Activated CD8-positive, alpha-beta T cell treated with anti-CD3 and anti-CD28 coated beads for 36 hours (primary cell): ENCODE measurements at regions not wholly inside any gene's neighbourhood (a gene's known extent, or its start where the extent isn't known, plus 50 kb on each side); places are given as distances from the start of the nearest gene placed in this dataset.

Source experiments
- ATAC-seq: fragments of 200-7000 bp; cut with Tn5 transposase; one replicate; pipeline ENCODE4 v1.10.0; 2021; ENCODE audit warnings: mild to moderate bottlenecking, moderate library complexity
- CTCF ChIA-PET: fragments of 350-600 bp; sonication (Branson Sonifier 250); formaldehyde crosslinking; loops from one replicate; lab custom pipeline; 2021; ENCODE audit warnings: antibody characterized with exemption; lab: Charles Lee
- POLR2A ChIA-PET: fragments of 350-600 bp; sonication (Branson Sonifier 250); formaldehyde crosslinking; loops from one replicate; lab custom pipeline; 2021; ENCODE audit warnings: antibody characterized with exemption; lab: Charles Lee
- DNase-seq: peaks from one replicate; pipeline ENCODE4 v3.0.0-alpha.2; 2020
- H3K27ac Mint-ChIP-seq: one replicate; pipeline ENCODE4 v1.8.0; 2021; ENCODE audit warnings: mild to moderate bottlenecking, mixed read lengths
- H3K27me3 Mint-ChIP-seq: one replicate; pipeline ENCODE4 v1.8.0; 2021; ENCODE audit warnings: mixed read lengths
- H3K36me3 Mint-ChIP-seq: one replicate; pipeline ENCODE4 v1.8.0; 2021; ENCODE audit warnings: low read depth, mixed read lengths
- H3K4me1 Mint-ChIP-seq: one replicate; pipeline ENCODE4 v1.8.0; 2021; ENCODE audit warnings: low read depth, mixed read lengths
- H3K4me3 Mint-ChIP-seq: one replicate; pipeline ENCODE4 v1.8.0; 2021; ENCODE audit warnings: mild to moderate bottlenecking, moderate library complexity, mixed read lengths
- H3K9me3 Mint-ChIP-seq: one replicate; pipeline ENCODE4 v1.8.0; 2021; ENCODE audit warnings: mixed read lengths
- CTCF ChIP-seq: fragments of 200-600 bp; IDR thresholded peaks from one replicate; pipeline ENCODE4 v1.8.0; 2022; ENCODE audit warnings: antibody characterized with exemption, mild to moderate bottlenecking
- intact Hi-C: fragments of 100-400 bp; cut with micrococcal nuclease; formaldehyde crosslinking; loops from one replicate; pipeline ENCODE4 v1.10.0; 2022

- H3K27ac Mint-ChIP-seq = no peak overlapping the region
- no peak for TF ChIP-seq CTCF
- no peaks in the 10 kb centered on the region for H3K36me3 Mint-ChIP-seq
- H3K9me3 Mint-ChIP-seq = peaks cover 5% of the 10 kb centered on the region
- ATAC-seq (no peak), DNase-seq (no peak)
- H3K4me1 Mint-ChIP-seq = no peaks in the 10 kb centered on the region
- CTCF ChIA-PET = no interaction called here
- H3K4me3 Mint-ChIP-seq = no peak overlapping the region
- POLR2A ChIA-PET = no interaction called here
- peaks cover 4% of the 10 kb centered on the region for H3K27me3 Mint-ChIP-seq
- intact Hi-C loops = no loop called here
These were observed 668.0 kb upstream of the RIOK2 start for GRCh38 chr5:97851036-97851435.

DNA sequence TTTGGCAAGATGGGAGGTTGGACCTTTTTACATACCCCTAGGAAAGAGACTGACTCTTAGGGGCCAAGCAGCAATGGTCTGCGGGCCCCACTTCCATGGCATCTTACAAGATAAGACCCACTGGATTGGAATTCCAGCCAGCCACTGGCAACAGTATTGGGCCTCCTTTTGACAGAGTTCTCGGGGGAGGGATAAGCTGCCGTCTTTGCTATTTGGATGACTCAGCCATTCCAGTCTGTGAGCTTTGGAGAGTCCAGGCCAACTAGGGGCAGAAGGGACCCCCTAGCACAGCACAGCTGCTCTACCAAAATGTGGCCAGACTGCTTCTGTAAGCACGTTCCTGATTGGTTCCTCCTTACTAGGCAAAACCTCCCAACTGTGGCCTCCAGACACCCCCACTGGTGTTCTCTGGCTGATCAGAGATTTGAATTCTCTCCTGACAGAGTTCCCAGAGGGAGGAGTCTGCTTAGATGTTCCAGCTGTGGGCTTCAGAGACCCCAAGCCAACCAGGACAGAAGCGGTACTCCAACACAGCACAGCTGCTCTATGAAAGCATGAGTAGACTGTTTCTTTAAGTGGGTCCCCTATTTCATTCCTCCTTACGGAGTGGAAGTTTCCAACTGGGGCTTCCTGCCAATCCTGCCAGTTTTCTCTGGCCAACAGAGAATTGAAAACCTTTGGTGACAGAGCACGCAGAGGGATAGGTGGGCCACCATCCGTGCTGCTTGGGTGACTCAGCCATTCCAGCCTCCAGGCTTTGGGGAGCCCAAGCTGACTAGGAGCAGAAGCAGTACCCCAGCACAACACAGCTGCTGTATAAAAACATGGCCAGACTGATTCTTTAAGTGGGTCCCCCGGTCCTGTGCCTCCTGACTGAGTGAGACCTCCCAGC is 672.1 kb upstream of the RIOK2 start:
- DNase-seq (no peak), ATAC-seq (no peak)
- intact Hi-C loops = no loop called here
- H3K4me1 Mint-ChIP-seq = no peaks in the 10 kb centered on the region
- TF ChIP-seq CTCF = no peak
- POLR2A ChIA-PET = no interaction called here
- no peak overlapping the region for H3K27ac Mint-ChIP-seq
- H3K4me3 Mint-ChIP-seq = no peak overlapping the region
- peaks cover 4% of the 10 kb centered on the region for H3K27me3 Mint-ChIP-seq
- H3K9me3 Mint-ChIP-seq = peaks cover 11% of the 10 kb centered on the region
- no peaks in the 10 kb centered on the region for H3K36me3 Mint-ChIP-seq
- CTCF ChIA-PET = no interaction called here

DNA sequence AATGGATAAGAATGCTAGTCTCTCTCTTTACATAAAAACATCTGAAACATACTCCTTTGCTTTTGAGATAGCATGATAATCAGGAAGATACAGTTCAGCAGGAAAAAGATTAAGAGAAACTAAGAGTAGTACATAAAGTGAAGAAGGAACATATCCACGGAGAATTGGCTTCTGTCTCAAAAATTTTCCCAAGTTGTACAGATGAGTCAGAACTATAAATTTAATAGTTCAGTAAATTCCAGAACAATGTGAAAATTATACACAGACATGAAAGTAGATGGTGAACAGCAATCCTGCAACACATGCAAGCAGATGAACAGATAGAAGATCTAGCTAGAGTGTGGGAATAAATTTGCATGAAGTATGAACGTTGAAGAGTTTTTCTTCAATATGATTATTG is 691.4 kb upstream of the RIOK2 start:
- Mint-ChIP-seq H3K9me3 (peaks cover 2% of the 10 kb centered on the region), H3K36me3 (no peaks in the 10 kb centered on the region), H3K27ac (no peak overlapping the region), H3K4me3 (no peak overlapping the region), H3K4me1 (no peaks in the 10 kb centered on the region), H3K27me3 (no peaks in the 10 kb centered on the region)
- ChIA-PET POLR2A (interaction anchor here (0.6 kb wide), 1 partner anchor 92 kb away, joined by 3 read pairs; no protein-coding TSS in a partner anchor), CTCF (no interaction called here)
- ATAC-seq (no peak), DNase-seq (no peak)
- intact Hi-C loops = no loop called here
- no peak for TF ChIP-seq CTCF

GRCh38 chr5:97876272-97876671 is 693.2 kb upstream of the RIOK2 start:
- Mint-ChIP-seq H3K27me3 (no peaks in the 10 kb centered on the region), H3K36me3 (no peaks in the 10 kb centered on the region), H3K4me1 (no peaks in the 10 kb centered on the region), H3K27ac (no peak overlapping the region), H3K4me3 (no peak overlapping the region), H3K9me3 (no peaks in the 10 kb centered on the region)
- intact Hi-C loops = no loop called here
- no peak for ATAC-seq
- ChIA-PET POLR2A (no interaction called here), CTCF (no interaction called here)
- no peak for DNase-seq
- TF ChIP-seq CTCF = no peak

- DNase-seq (no peak), ATAC-seq (no peak)
- no peak for TF ChIP-seq CTCF
- Mint-ChIP-seq H3K9me3 (no peaks in the 10 kb centered on the region), H3K27ac (no peak overlapping the region), H3K27me3 (no peaks in the 10 kb centered on the region), H3K36me3 (no peaks in the 10 kb centered on the region), H3K4me3 (no peak overlapping the region), H3K4me1 (no peaks in the 10 kb centered on the region)
- CTCF ChIA-PET = no interaction called here
- POLR2A ChIA-PET = no interaction called here
- intact Hi-C loops = no loop called here
These were observed 694.5 kb upstream of the RIOK2 start for GRCh38 chr5:97877588-97877987.
